CD4-positive, alpha-beta T cell treated with Interferon alpha-2 for 1 hour (primary cell): ENCODE measurements at regions not wholly inside any gene's neighbourhood (a gene's known extent, or its start where the extent isn't known, plus 50 kb on each side); places are given as distances from the start of the nearest gene placed in this dataset.

Experiments
- DNase-seq, 2 donors: peaks; one replicate each; pipeline ENCODE4 v3.0.0-alpha.2; 2020 to 2022

- no peak for DNase-seq
Observed at GRCh38 chr13:106349080-106349931, 186.2 kb downstream of the EFNB2 start.

- no peak for DNase-seq
Observed at GRCh38 chr13:106348075-106348840, 187.2 kb downstream of the EFNB2 start.

GRCh38 chr13:106344342-106344741 lies 191.1 kb downstream of the EFNB2 start:
- no peak for DNase-seq

GRCh38 chr13:106343836-106344235 lies 191.6 kb downstream of the EFNB2 start:
- DNase-seq = no peak

GRCh38 chr13:106340249-106340648 lies 195.2 kb downstream of the EFNB2 start:
- DNase-seq = no peak

- DNase-seq = no peak
Observed at GRCh38 chr13:106337096-106337850, 198.2 kb downstream of the EFNB2 start.

GRCh38 chr13:106336668-106337067 lies 198.8 kb downstream of the EFNB2 start:
- DNase-seq = no peak

GRCh38 chr13:106332621-106333020 lies 202.8 kb downstream of the EFNB2 start:
- DNase-seq = no peak

- no peak for DNase-seq
Observed at GRCh38 chr13:106331116-106331515, 204.3 kb downstream of the EFNB2 start.

GRCh38 chr13:106329941-106330340 lies 205.5 kb downstream of the EFNB2 start:
- DNase-seq = no peak

- DNase-seq = no peak
Observed at GRCh38 chr13:106326751-106327150, 208.7 kb downstream of the EFNB2 start.

- DNase-seq = no peak
Observed at GRCh38 chr13:106324444-106324843, 211.0 kb downstream of the EFNB2 start.

GRCh38 chr13:106322628-106323027 lies 212.8 kb downstream of the EFNB2 start:
- DNase-seq = no peak

GRCh38 chr13:106318941-106319411 lies 216.5 kb downstream of the EFNB2 start:
- no peak for DNase-seq

GRCh38 chr13:106314417-106314816 lies 221.0 kb downstream of the EFNB2 start:
- no peak for DNase-seq

GRCh38 chr13:106311004-106311403 lies 224.5 kb downstream of the EFNB2 start:
- DNase-seq = no peak

- DNase-seq = no peak
Observed at GRCh38 chr13:106310291-106310865, 225.1 kb downstream of the EFNB2 start.

- no peak for DNase-seq
Observed at GRCh38 chr13:106306748-106307277, 228.6 kb downstream of the EFNB2 start.

- DNase-seq = no peak
Observed at GRCh38 chr13:106302843-106303242, 232.6 kb downstream of the EFNB2 start.

- DNase-seq = no peak
Observed at GRCh38 chr13:106302011-106302410, 233.5 kb downstream of the EFNB2 start.

- DNase-seq = no peak
Observed at GRCh38 chr13:106299621-106300020, 235.8 kb downstream of the EFNB2 start.

- DNase-seq = no peak
Observed at GRCh38 chr13:106297283-106297682, 238.2 kb downstream of the EFNB2 start.

- DNase-seq = no peak
Observed at GRCh38 chr13:106296723-106297122, 238.7 kb downstream of the EFNB2 start.
